ENCODE measurements at regions not wholly inside any gene's neighbourhood (a gene's known extent, or its start where the extent isn't known, plus 50 kb on each side); places are given as distances from the start of the nearest gene placed in this dataset.

- Histone ChIP-seq H3K36me3 (ENCODE audit: control insufficient read depth, insufficient read depth, low read length) (no peaks in the 10 kb centered on the region), H3K9ac (ENCODE audit: low read depth, low read length) (no peak overlapping the region), H3K27me3 (ENCODE audit: control insufficient read depth, insufficient read depth, low read length) (no peaks in the 10 kb centered on the region), H3K4me1 (ENCODE audit: control insufficient read depth, insufficient read depth, low read length) (no peaks in the 10 kb centered on the region), H3K9me3 (ENCODE audit: control insufficient read depth, insufficient read depth, low read length) (no peaks in the 10 kb centered on the region), H3K4me3 (ENCODE audit: low read depth, low read length) (no peak overlapping the region)
Measured at GRCh38 chr2:128551435-128551834, 232.8 kb upstream of the HS6ST1 start.

- Histone ChIP-seq H3K4me3 (ENCODE audit: low read depth, low read length) (no peak overlapping the region), H3K36me3 (ENCODE audit: control insufficient read depth, insufficient read depth, low read length) (no peaks in the 10 kb centered on the region), H3K27me3 (ENCODE audit: control insufficient read depth, insufficient read depth, low read length) (no peaks in the 10 kb centered on the region), H3K4me1 (ENCODE audit: control insufficient read depth, insufficient read depth, low read length) (no peaks in the 10 kb centered on the region), H3K9me3 (ENCODE audit: control insufficient read depth, insufficient read depth, low read length) (no peaks in the 10 kb centered on the region), H3K9ac (ENCODE audit: low read depth, low read length) (no peak overlapping the region)
Measured at GRCh38 chr2:128552141-128552805, 233.6 kb upstream of the HS6ST1 start.

GRCh38 chr2:128552806-128553551 is 234.3 kb upstream of the HS6ST1 start:
- H3K27me3 ChIP-seq (ENCODE audit: control insufficient read depth, insufficient read depth, low read length) = no peaks in the 10 kb centered on the region
- H3K4me1 ChIP-seq (ENCODE audit: control insufficient read depth, insufficient read depth, low read length) = no peaks in the 10 kb centered on the region
- H3K9ac ChIP-seq (ENCODE audit: low read depth, low read length) = no peak overlapping the region
- H3K9me3 ChIP-seq (ENCODE audit: control insufficient read depth, insufficient read depth, low read length) = no peaks in the 10 kb centered on the region
- no peaks in the 10 kb centered on the region for H3K36me3 ChIP-seq (ENCODE audit: control insufficient read depth, insufficient read depth, low read length)
- H3K4me3 ChIP-seq (ENCODE audit: low read depth, low read length) = no peak overlapping the region

GRCh38 chr2:128554151-128554769 is 235.6 kb upstream of the HS6ST1 start:
- H3K4me3 ChIP-seq (ENCODE audit: low read depth, low read length) = no peak overlapping the region
- H3K9ac ChIP-seq (ENCODE audit: low read depth, low read length) = no peak overlapping the region
- H3K4me1 ChIP-seq (ENCODE audit: control insufficient read depth, insufficient read depth, low read length) = no peaks in the 10 kb centered on the region
- no peaks in the 10 kb centered on the region for H3K9me3 ChIP-seq (ENCODE audit: control insufficient read depth, insufficient read depth, low read length)
- H3K36me3 ChIP-seq (ENCODE audit: control insufficient read depth, insufficient read depth, low read length) = no peaks in the 10 kb centered on the region
- H3K27me3 ChIP-seq (ENCODE audit: control insufficient read depth, insufficient read depth, low read length) = no peaks in the 10 kb centered on the region

GRCh38 chr2:128555433-128555832 is 236.8 kb upstream of the HS6ST1 start:
- no peaks in the 10 kb centered on the region for H3K36me3 ChIP-seq (ENCODE audit: control insufficient read depth, insufficient read depth, low read length)
- no peaks in the 10 kb centered on the region for H3K9me3 ChIP-seq (ENCODE audit: control insufficient read depth, insufficient read depth, low read length)
- no peaks in the 10 kb centered on the region for H3K4me1 ChIP-seq (ENCODE audit: control insufficient read depth, insufficient read depth, low read length)
- no peak overlapping the region for H3K9ac ChIP-seq (ENCODE audit: low read depth, low read length)
- no peak overlapping the region for H3K4me3 ChIP-seq (ENCODE audit: low read depth, low read length)
- H3K27me3 ChIP-seq (ENCODE audit: control insufficient read depth, insufficient read depth, low read length) = no peaks in the 10 kb centered on the region

- no peaks in the 10 kb centered on the region for H3K36me3 ChIP-seq (ENCODE audit: control insufficient read depth, insufficient read depth, low read length)
- H3K4me1 ChIP-seq (ENCODE audit: control insufficient read depth, insufficient read depth, low read length) = no peaks in the 10 kb centered on the region
- H3K9ac ChIP-seq (ENCODE audit: low read depth, low read length) = no peak overlapping the region
- H3K4me3 ChIP-seq (ENCODE audit: low read depth, low read length) = no peak overlapping the region
- no peaks in the 10 kb centered on the region for H3K27me3 ChIP-seq (ENCODE audit: control insufficient read depth, insufficient read depth, low read length)
- H3K9me3 ChIP-seq (ENCODE audit: control insufficient read depth, insufficient read depth, low read length) = no peaks in the 10 kb centered on the region
Measured at GRCh38 chr2:128556089-128556488, 237.4 kb upstream of the HS6ST1 start.

GRCh38 chr2:128556633-128557032 is 238.0 kb upstream of the HS6ST1 start:
- no peaks in the 10 kb centered on the region for H3K36me3 ChIP-seq (ENCODE audit: control insufficient read depth, insufficient read depth, low read length)
- H3K27me3 ChIP-seq (ENCODE audit: control insufficient read depth, insufficient read depth, low read length) = no peaks in the 10 kb centered on the region
- H3K4me1 ChIP-seq (ENCODE audit: control insufficient read depth, insufficient read depth, low read length) = no peaks in the 10 kb centered on the region
- H3K9ac ChIP-seq (ENCODE audit: low read depth, low read length) = no peak overlapping the region
- no peaks in the 10 kb centered on the region for H3K9me3 ChIP-seq (ENCODE audit: control insufficient read depth, insufficient read depth, low read length)
- no peak overlapping the region for H3K4me3 ChIP-seq (ENCODE audit: low read depth, low read length)

GRCh38 chr2:128557069-128557468 is 238.4 kb upstream of the HS6ST1 start:
- no peaks in the 10 kb centered on the region for H3K4me1 ChIP-seq (ENCODE audit: control insufficient read depth, insufficient read depth, low read length)
- H3K4me3 ChIP-seq (ENCODE audit: low read depth, low read length) = no peak overlapping the region
- no peaks in the 10 kb centered on the region for H3K36me3 ChIP-seq (ENCODE audit: control insufficient read depth, insufficient read depth, low read length)
- H3K9ac ChIP-seq (ENCODE audit: low read depth, low read length) = no peak overlapping the region
- H3K9me3 ChIP-seq (ENCODE audit: control insufficient read depth, insufficient read depth, low read length) = no peaks in the 10 kb centered on the region
- no peaks in the 10 kb centered on the region for H3K27me3 ChIP-seq (ENCODE audit: control insufficient read depth, insufficient read depth, low read length)

- no peak overlapping the region for H3K9ac ChIP-seq (ENCODE audit: low read depth, low read length)
- H3K4me3 ChIP-seq (ENCODE audit: low read depth, low read length) = no peak overlapping the region
- no peaks in the 10 kb centered on the region for H3K4me1 ChIP-seq (ENCODE audit: control insufficient read depth, insufficient read depth, low read length)
- H3K36me3 ChIP-seq (ENCODE audit: control insufficient read depth, insufficient read depth, low read length) = no peaks in the 10 kb centered on the region
- no peaks in the 10 kb centered on the region for H3K9me3 ChIP-seq (ENCODE audit: control insufficient read depth, insufficient read depth, low read length)
- no peaks in the 10 kb centered on the region for H3K27me3 ChIP-seq (ENCODE audit: control insufficient read depth, insufficient read depth, low read length)
Measured at GRCh38 chr2:128557831-128558241, 239.2 kb upstream of the HS6ST1 start.

GRCh38 chr2:128558441-128558840 is 239.8 kb upstream of the HS6ST1 start:
- Histone ChIP-seq H3K27me3 (ENCODE audit: control insufficient read depth, insufficient read depth, low read length) (no peaks in the 10 kb centered on the region), H3K4me3 (ENCODE audit: low read depth, low read length) (no peak overlapping the region), H3K36me3 (ENCODE audit: control insufficient read depth, insufficient read depth, low read length) (no peaks in the 10 kb centered on the region), H3K9ac (ENCODE audit: low read depth, low read length) (no peak overlapping the region), H3K4me1 (ENCODE audit: control insufficient read depth, insufficient read depth, low read length) (no peaks in the 10 kb centered on the region), H3K9me3 (ENCODE audit: control insufficient read depth, insufficient read depth, low read length) (no peaks in the 10 kb centered on the region)

- Histone ChIP-seq H3K9me3 (ENCODE audit: control insufficient read depth, insufficient read depth, low read length) (no peaks in the 10 kb centered on the region), H3K9ac (ENCODE audit: low read depth, low read length) (no peak overlapping the region), H3K36me3 (ENCODE audit: control insufficient read depth, insufficient read depth, low read length) (no peaks in the 10 kb centered on the region), H3K4me3 (ENCODE audit: low read depth, low read length) (no peak overlapping the region), H3K27me3 (ENCODE audit: control insufficient read depth, insufficient read depth, low read length) (no peaks in the 10 kb centered on the region), H3K4me1 (ENCODE audit: control insufficient read depth, insufficient read depth, low read length) (no peaks in the 10 kb centered on the region)
Measured at GRCh38 chr2:128558895-128559532, 240.3 kb upstream of the HS6ST1 start.
